ENCODE measurements at regions not wholly inside any gene's neighbourhood (a gene's known extent, or its start where the extent isn't known, plus 50 kb on each side); places are given as distances from the start of the nearest gene placed in this dataset.

GRCh38 chr5:100723229-100723628 lies 179.9 kb downstream of the ST8SIA4 start:
- TF ChIP-seq, protein P1, sequence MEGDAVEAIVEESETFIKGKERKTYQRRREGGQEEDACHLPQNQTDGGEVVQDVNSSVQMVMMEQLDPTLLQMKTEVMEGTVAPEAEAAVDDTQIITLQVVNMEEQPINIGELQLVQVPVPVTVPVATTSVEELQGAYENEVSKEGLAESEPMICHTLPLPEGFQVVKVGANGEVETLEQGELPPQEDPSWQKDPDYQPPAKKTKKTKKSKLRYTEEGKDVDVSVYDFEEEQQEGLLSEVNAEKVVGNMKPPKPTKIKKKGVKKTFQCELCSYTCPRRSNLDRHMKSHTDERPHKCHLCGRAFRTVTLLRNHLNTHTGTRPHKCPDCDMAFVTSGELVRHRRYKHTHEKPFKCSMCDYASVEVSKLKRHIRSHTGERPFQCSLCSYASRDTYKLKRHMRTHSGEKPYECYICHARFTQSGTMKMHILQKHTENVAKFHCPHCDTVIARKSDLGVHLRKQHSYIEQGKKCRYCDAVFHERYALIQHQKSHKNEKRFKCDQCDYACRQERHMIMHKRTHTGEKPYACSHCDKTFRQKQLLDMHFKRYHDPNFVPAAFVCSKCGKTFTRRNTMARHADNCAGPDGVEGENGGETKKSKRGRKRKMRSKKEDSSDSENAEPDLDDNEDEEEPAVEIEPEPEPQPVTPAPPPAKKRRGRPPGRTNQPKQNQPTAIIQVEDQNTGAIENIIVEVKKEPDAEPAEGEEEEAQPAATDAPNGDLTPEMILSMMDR (conservative IDR thresholded peaks at IDR 0.05; ENCODE audit: low read length) = no peak
- TF ChIP-seq EZH2phosphoT487 (IDR thresholded peaks at IDR 0.05; ENCODE audit: borderline replicate concordance) = no peak
- Histone ChIP-seq H3K36me3 (ENCODE audit: insufficient read depth, low read length) (no peaks in the 10 kb centered on the region), H3K4me3 (ENCODE audit: low read length, poor library complexity, severe bottlenecking) (no peak overlapping the region), H3K9me2 (replicated peaks; ENCODE audit: low read depth, low read length) (no peaks in the 10 kb centered on the region), H4K20me1 (ENCODE audit: insufficient read depth, low read length, poor library complexity, severe bottlenecking) (no peaks in the 10 kb centered on the region), H3K27me3 (ENCODE audit: insufficient read depth, low read length, poor library complexity, severe bottlenecking) (no peaks in the 10 kb centered on the region), H3F3A (ENCODE audit: low read depth) (no peaks in the 10 kb centered on the region), H3K79me2 (ENCODE audit: insufficient read depth, low read length) (no peaks in the 10 kb centered on the region), H2AFZ (ENCODE audit: low read length) (no peak overlapping the region), H3K4me1 (ENCODE audit: insufficient read depth, low read length, poor library complexity, severe bottlenecking) (no peaks in the 10 kb centered on the region), H3K9ac (ENCODE audit: low read depth, low read length, poor library complexity, severe bottlenecking) (no peak overlapping the region), H3K9me3 (ENCODE audit: insufficient read depth, low read depth, low read length) (no peaks in the 10 kb centered on the region), H3K4me2 (ENCODE audit: low read depth, low read length, poor library complexity, severe bottlenecking) (no peak overlapping the region)

DNA sequence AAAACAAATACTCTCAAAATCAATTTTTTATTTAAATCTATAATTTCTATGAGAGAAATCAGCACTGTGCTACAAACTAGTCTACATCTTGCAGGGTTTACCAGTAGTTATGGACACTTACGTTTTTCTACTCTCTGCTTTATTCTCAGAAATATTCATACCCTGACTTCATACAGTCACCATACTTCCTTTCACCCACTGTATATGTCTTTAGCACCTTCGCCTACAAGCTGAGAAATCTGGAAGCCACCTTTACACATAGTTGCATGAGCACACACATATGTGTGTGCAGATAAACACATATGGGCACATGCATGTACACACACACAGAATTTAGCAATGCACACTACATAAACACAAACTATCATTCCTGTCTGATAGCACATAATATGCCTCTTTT lies 177.0 kb downstream of the ST8SIA4 start:
- H3K9me3 ChIP-seq (ENCODE audit: insufficient read depth, low read depth, low read length) = no peaks in the 10 kb centered on the region
- no peak overlapping the region for H3K4me2 ChIP-seq (ENCODE audit: low read depth, low read length, poor library complexity, severe bottlenecking)

GRCh38 chr5:100731768-100732167 lies 171.3 kb downstream of the ST8SIA4 start:
- no peaks in the 10 kb centered on the region for H3K79me2 ChIP-seq (ENCODE audit: insufficient read depth, low read length)
- H2AFZ ChIP-seq (ENCODE audit: low read length) = peak overlapping the region; percentile 97
- H3K4me3 ChIP-seq (ENCODE audit: low read length, poor library complexity, severe bottlenecking) = peak overlapping the region; percentile 73
- TF ChIP-seq, protein P1 (conservative IDR thresholded peaks at IDR 0.05; ENCODE audit: low read length) = no peak
- H3K4me2 ChIP-seq (ENCODE audit: low read depth, low read length, poor library complexity, severe bottlenecking) = peak overlapping the region; percentile 85
- H4K20me1 ChIP-seq (ENCODE audit: insufficient read depth, low read length, poor library complexity, severe bottlenecking) = no peaks in the 10 kb centered on the region
- peaks cover 19% of the 10 kb centered on the region for H3K4me1 ChIP-seq (ENCODE audit: insufficient read depth, low read length, poor library complexity, severe bottlenecking)
- H3F3A ChIP-seq (ENCODE audit: low read depth) = no peaks in the 10 kb centered on the region
- H3K36me3 ChIP-seq (ENCODE audit: insufficient read depth, low read length) = no peaks in the 10 kb centered on the region
- peak overlapping the region; percentile 67 for H3K9ac ChIP-seq (ENCODE audit: low read depth, low read length, poor library complexity, severe bottlenecking)
- H3K27me3 ChIP-seq (ENCODE audit: insufficient read depth, low read length, poor library complexity, severe bottlenecking) = no peaks in the 10 kb centered on the region
- H3K9me2 ChIP-seq (replicated peaks; ENCODE audit: low read depth, low read length) = no peaks in the 10 kb centered on the region
- H3K9me3 ChIP-seq (ENCODE audit: insufficient read depth, low read depth, low read length) = no peaks in the 10 kb centered on the region

More for the DNA sequence above, 177.0 kb downstream of the ST8SIA4 start:
- H3K79me2 ChIP-seq (ENCODE audit: insufficient read depth, low read length) = no peaks in the 10 kb centered on the region
- H4K20me1 ChIP-seq (ENCODE audit: insufficient read depth, low read length, poor library complexity, severe bottlenecking) = no peaks in the 10 kb centered on the region
- H3K4me3 ChIP-seq (ENCODE audit: low read length, poor library complexity, severe bottlenecking) = no peak overlapping the region
- TF ChIP-seq, protein P1 (conservative IDR thresholded peaks at IDR 0.05; ENCODE audit: low read length) = no peak
- no peak for TF ChIP-seq EZH2phosphoT487 (IDR thresholded peaks at IDR 0.05; ENCODE audit: borderline replicate concordance)
- H3K36me3 ChIP-seq (ENCODE audit: insufficient read depth, low read length) = no peaks in the 10 kb centered on the region
- no peak overlapping the region for H2AFZ ChIP-seq (ENCODE audit: low read length)
- H3K9me2 ChIP-seq (replicated peaks; ENCODE audit: low read depth, low read length) = no peaks in the 10 kb centered on the region
- H3K9ac ChIP-seq (ENCODE audit: low read depth, low read length, poor library complexity, severe bottlenecking) = no peak overlapping the region
- no peaks in the 10 kb centered on the region for H3K27me3 ChIP-seq (ENCODE audit: insufficient read depth, low read length, poor library complexity, severe bottlenecking)
- H3K4me1 ChIP-seq (ENCODE audit: insufficient read depth, low read length, poor library complexity, severe bottlenecking) = peaks cover 6% of the 10 kb centered on the region
- H3F3A ChIP-seq (ENCODE audit: low read depth) = no peaks in the 10 kb centered on the region
